Spinal cord (tissue), 9 donors: ENCODE measurements at regions not wholly inside any gene's neighbourhood (a gene's known extent, or its start where the extent isn't known, plus 50 kb on each side); places are given as distances from the start of the nearest gene placed in this dataset.

Source experiments
- DNase-seq, 6 donors: peaks; one replicate each; pipeline versions ENCODE4 v3.0.0 to v3.0.0-alpha.2; 2013 to 2015; ENCODE audit warnings: low spot score in 6 of 6, low read depth in 4 of 6
- H3K27ac ChIP-seq: one replicate; pipeline ENCODE4 v1.5.1; 2013; ENCODE audit warnings: low read depth, low read length, control low read depth
- H3K27me3 ChIP-seq: one replicate; pipeline ENCODE4 v1.6.1; 2013; ENCODE audit warnings: low read length; ENCODE audit not compliant: control insufficient read depth, insufficient read depth
- H3K36me3 ChIP-seq: one replicate; pipeline ENCODE4 v1.6.1; 2013; ENCODE audit warnings: low read length; ENCODE audit not compliant: control insufficient read depth, insufficient read depth
- H3K4me1 ChIP-seq: one replicate; pipeline ENCODE4 v1.6.1; 2013; ENCODE audit warnings: low read length; ENCODE audit not compliant: control insufficient read depth, insufficient read depth
- H3K4me3 ChIP-seq: one replicate; pipeline ENCODE4 v1.5.1; 2013; ENCODE audit warnings: low read depth, low read length, control low read depth
- H3K9me3 ChIP-seq: one replicate; pipeline ENCODE4 v1.6.1; 2013; ENCODE audit warnings: low read length; ENCODE audit not compliant: control insufficient read depth, insufficient read depth
- WGBS: methylation state at CpG from one replicate; pipeline ENCODE4 v1.1.5; 2013; ENCODE audit warnings: missing lambda C conversion rate; ENCODE audit not compliant: insufficient coverage; 5-methylcytosine and 5-hydroxymethylcytosine counted together
- donor health status: healthy.

GRCh38 chr13:53214433-53214832 lies 185.8 kb downstream of the OLFM4 start:
- peak in 1 of 6 donors; percentile 37 for DNase-seq
- Histone ChIP-seq H3K4me1 (no peaks in the 10 kb centered on the region), H3K36me3 (no peaks in the 10 kb centered on the region), H3K4me3 (no peak overlapping the region), H3K9me3 (no peaks in the 10 kb centered on the region), H3K27ac (no peak overlapping the region), H3K27me3 (no peaks in the 10 kb centered on the region)
- 70% methylated on average over 3 of the region's 4 CpGs for WGBS

- Histone ChIP-seq H3K36me3 (no peaks in the 10 kb centered on the region), H3K27ac (no peak overlapping the region), H3K9me3 (no peaks in the 10 kb centered on the region), H3K27me3 (no peaks in the 10 kb centered on the region), H3K4me1 (no peaks in the 10 kb centered on the region), H3K4me3 (no peak overlapping the region)
- no CpG with 5 or more reads among the region's 2 CpGs for WGBS
- DNase-seq: no peak
Observed at GRCh38 chr13:53215563-53215962, 186.9 kb downstream of the OLFM4 start.

GRCh38 chr13:53216773-53217172 lies 188.2 kb downstream of the OLFM4 start:
- WGBS: no CpG with 5 or more reads among the region's 1 CpG
- no peak for DNase-seq
- Histone ChIP-seq H3K27me3 (no peaks in the 10 kb centered on the region), H3K27ac (no peak overlapping the region), H3K9me3 (no peaks in the 10 kb centered on the region), H3K4me3 (no peak overlapping the region), H3K36me3 (no peaks in the 10 kb centered on the region), H3K4me1 (no peaks in the 10 kb centered on the region)

GRCh38 chr13:53217194-53217593 lies 188.6 kb downstream of the OLFM4 start:
- H3K27ac ChIP-seq: no peak overlapping the region
- H3K4me1 ChIP-seq: no peaks in the 10 kb centered on the region
- DNase-seq: no peak
- H3K27me3 ChIP-seq: no peaks in the 10 kb centered on the region
- H3K9me3 ChIP-seq: no peaks in the 10 kb centered on the region
- H3K36me3 ChIP-seq: no peaks in the 10 kb centered on the region
- H3K4me3 ChIP-seq: no peak overlapping the region

GRCh38 chr13:53220038-53220437 lies 191.4 kb downstream of the OLFM4 start:
- H3K27ac ChIP-seq: no peak overlapping the region
- no peaks in the 10 kb centered on the region for H3K4me1 ChIP-seq
- DNase-seq: no peak
- H3K4me3 ChIP-seq: no peak overlapping the region
- peaks cover 4% of the 10 kb centered on the region for H3K9me3 ChIP-seq
- no peaks in the 10 kb centered on the region for H3K36me3 ChIP-seq
- H3K27me3 ChIP-seq: no peaks in the 10 kb centered on the region
- 87% methylated on average over 2 of the region's 3 CpGs for WGBS

- no peak overlapping the region for H3K4me3 ChIP-seq
- H3K27me3 ChIP-seq: no peaks in the 10 kb centered on the region
- 49% methylated on average over 6 of the region's 8 CpGs for WGBS
- no peak overlapping the region for H3K27ac ChIP-seq
- peaks cover 17% of the 10 kb centered on the region for H3K4me1 ChIP-seq
- DNase-seq: peak in 2 of 6 donors; percentile 23 to 47
- H3K36me3 ChIP-seq: no peaks in the 10 kb centered on the region
- H3K9me3 ChIP-seq: no peaks in the 10 kb centered on the region
Observed at GRCh38 chr13:53237696-53238095, 209.1 kb downstream of the OLFM4 start.

GRCh38 chr13:53238261-53238660 lies 209.6 kb downstream of the OLFM4 start:
- no peak overlapping the region for H3K4me3 ChIP-seq
- no peak overlapping the region for H3K27ac ChIP-seq
- peaks cover 17% of the 10 kb centered on the region for H3K4me1 ChIP-seq
- H3K9me3 ChIP-seq: no peaks in the 10 kb centered on the region
- DNase-seq: peak in 2 of 6 donors; percentile 45 to 63
- 28% methylated on average over 9 of the region's 10 CpGs for WGBS
- H3K36me3 ChIP-seq: no peaks in the 10 kb centered on the region
- no peaks in the 10 kb centered on the region for H3K27me3 ChIP-seq

- Histone ChIP-seq H3K27me3 (no peaks in the 10 kb centered on the region), H3K4me1 (peaks cover 17% of the 10 kb centered on the region), H3K36me3 (no peaks in the 10 kb centered on the region), H3K4me3 (no peak overlapping the region), H3K27ac (no peak overlapping the region), H3K9me3 (no peaks in the 10 kb centered on the region)
- WGBS: 21% methylated on average over 11 of the region's 14 CpGs
- peak in 3 of 6 donors; percentile 23 to 72 (median 32) for DNase-seq
Observed at GRCh38 chr13:53240401-53241025, 211.9 kb downstream of the OLFM4 start.

- no peak overlapping the region for H3K27ac ChIP-seq
- 59% methylated on average over 4 of the region's 5 CpGs for WGBS
- peak in 1 of 6 donors; percentile 20 for DNase-seq
Observed at GRCh38 chr13:53241891-53242348, 213.3 kb downstream of the OLFM4 start.

GRCh38 chr13:53249236-53249635 lies 220.6 kb downstream of the OLFM4 start:
- Histone ChIP-seq H3K27me3 (no peaks in the 10 kb centered on the region), H3K4me1 (no peaks in the 10 kb centered on the region), H3K27ac (no peak overlapping the region), H3K9me3 (no peaks in the 10 kb centered on the region), H3K36me3 (no peaks in the 10 kb centered on the region), H3K4me3 (no peak overlapping the region)
- DNase-seq: no peak
- WGBS: 60% methylated on average over 1 of the region's 1 CpG

More at GRCh38 chr13:53241891-53242348, 213.3 kb downstream of the OLFM4 start:
- H3K9me3 ChIP-seq: no peaks in the 10 kb centered on the region
- H3K27me3 ChIP-seq: no peaks in the 10 kb centered on the region
- H3K4me1 ChIP-seq: peaks cover 17% of the 10 kb centered on the region
- no peaks in the 10 kb centered on the region for H3K36me3 ChIP-seq
- H3K4me3 ChIP-seq: no peak overlapping the region
